HEK293 (cell line): ENCODE measurements at regions not wholly inside any gene's neighbourhood (a gene's known extent, or its start where the extent isn't known, plus 50 kb on each side); places are given as distances from the start of the nearest gene placed in this dataset.

Source experiments
- CTCF ChIA-PET: fragments of 350-600 bp; formaldehyde crosslinking; extraction: SDS; loops from one replicate; lab custom pipeline; 2021; ENCODE audit warnings: antibody characterized with exemption; lab: Yijun Ruan, JAX
- POLR2A ChIA-PET: fragments of 300-600 bp; formaldehyde crosslinking; extraction: SDS; loops from one replicate; lab custom pipeline; 2020; ENCODE audit warnings: antibody characterized with exemption, inconsistent platforms; lab: Yijun Ruan, JAX
- H3K27ac ChIP-seq: fragments of 200-500 bp; sonication (Bioruptor generic); 2 replicates; pipeline ENCODE4 v1.5.1; 2014; ENCODE audit warnings: low read depth, low read length, control low read depth, inconsistent platforms; ENCODE audit errors: extremely low read depth
- H3K36me3 ChIP-seq, 2 experiments: fragments of 200-500 bp in 1 of 2; sonication (Bioruptor generic) in 1 of 2; 1 replicate in 1 of 2; 2 replicates in 1 of 2; pipeline ENCODE4 v1.5.1; 2014 to 2017; ENCODE audit warnings: inconsistent platforms in 2 of 2, low read length in 2 of 2; ENCODE audit not compliant: control insufficient read depth in 2 of 2, insufficient read depth in 1 of 2
- H3K4me1 ChIP-seq: fragments of 200-500 bp; sonication (Bioruptor generic); 2 replicates; pipeline ENCODE4 v1.5.1; 2014; ENCODE audit warnings: mild to moderate bottlenecking, low read length, inconsistent platforms; ENCODE audit not compliant: control insufficient read depth, insufficient read depth
- H3K4me3 ChIP-seq: 2 replicates; pipeline ENCODE4 v1.5.1; 2011; ENCODE audit warnings: low read depth, mild to moderate bottlenecking, control low read depth, low read length, moderate library complexity
- H3K9me3 ChIP-seq: fragments of 200-500 bp; sonication (Bioruptor generic); 2 replicates; pipeline ENCODE4 v1.5.1; 2014; ENCODE audit warnings: low read depth, low read length, inconsistent platforms; ENCODE audit not compliant: control insufficient read depth, insufficient read depth
- GLIS1 ChIP-seq: fragments of 450-650 bp; formaldehyde crosslinking; IDR thresholded peaks from 2 replicates; pipeline ENCODE4 v1.5.1; 2016; ENCODE audit warnings: missing biosample characterization, missing genetic modification characterization
- KLF16 ChIP-seq: fragments of 450-650 bp; formaldehyde crosslinking; IDR thresholded peaks from 2 replicates; pipeline ENCODE4 v1.5.1; 2017; ENCODE audit warnings: missing biosample characterization, missing genetic modification characterization
- MYNN ChIP-seq: fragments of 450-650 bp; formaldehyde crosslinking; IDR thresholded peaks from 2 replicates; pipeline ENCODE4 v1.5.1; 2016; ENCODE audit warnings: missing biosample characterization, missing genetic modification characterization, borderline replicate concordance
- TRIM28 ChIP-seq: IDR thresholded peaks from 2 replicates; pipeline ENCODE4 v1.6.1; 2011; ENCODE audit warnings: low read length, control low read depth, borderline replicate concordance
- ZFP41 ChIP-seq: fragments of 450-650 bp; formaldehyde crosslinking; IDR thresholded peaks from 2 replicates; pipeline ENCODE4 v1.5.1; 2016; ENCODE audit warnings: missing biosample characterization, missing genetic modification characterization, borderline replicate concordance
- ZNF24 ChIP-seq: fragments of 450-650 bp; formaldehyde crosslinking; IDR thresholded peaks from 2 replicates; pipeline ENCODE4 v1.5.1; 2016; ENCODE audit warnings: missing biosample characterization, missing genetic modification characterization
- ZNF274 ChIP-seq, 2 experiments: fragments of 200-500 bp in 1 of 2; fragments of 450-650 bp in 1 of 2; sonication (Bioruptor generic) in 1 of 2; formaldehyde crosslinking in 1 of 2; IDR thresholded peaks; 2 replicates each; pipeline versions ENCODE4 v1.5.1 to v1.6.1; 2014 to 2016; ENCODE audit warnings: borderline replicate concordance in 1 of 2, inconsistent platforms in 1 of 2, low read length in 1 of 2, missing biosample characterization in 1 of 2, missing genetic modification characterization in 1 of 2
- ZNF292 ChIP-seq: fragments of 450-650 bp; formaldehyde crosslinking; IDR thresholded peaks from 2 replicates; pipeline ENCODE4 v1.5.1; 2016; ENCODE audit warnings: low read depth, missing biosample characterization, missing genetic modification characterization, borderline replicate concordance
- ZNF324 ChIP-seq: fragments of 450-650 bp; formaldehyde crosslinking; IDR thresholded peaks from 2 replicates; pipeline ENCODE4 v1.5.1; 2016; ENCODE audit warnings: missing biosample characterization, missing genetic modification characterization
- ZNF366 ChIP-seq: fragments of 450-650 bp; formaldehyde crosslinking; conservative IDR thresholded peaks from 2 replicates; pipeline ENCODE4 v1.5.1; 2016; ENCODE audit warnings: missing biosample characterization, missing genetic modification characterization
- ZNF394 ChIP-seq: fragments of 450-650 bp; formaldehyde crosslinking; IDR thresholded peaks from 2 replicates; pipeline ENCODE4 v1.5.1; 2016; ENCODE audit warnings: missing biosample characterization, missing genetic modification characterization, mild to moderate bottlenecking, moderate library complexity, borderline replicate concordance
- ZNF48 ChIP-seq: fragments of 450-650 bp; formaldehyde crosslinking; IDR thresholded peaks from 2 replicates; pipeline ENCODE4 v1.5.1; 2016; ENCODE audit warnings: missing biosample characterization, missing genetic modification characterization
- ZNF571 ChIP-seq: fragments of 450-650 bp; formaldehyde crosslinking; IDR thresholded peaks from 2 replicates; pipeline ENCODE4 v1.5.0; 2017; ENCODE audit warnings: missing biosample characterization, missing genetic modification characterization
- ZNF610 ChIP-seq: fragments of 450-650 bp; formaldehyde crosslinking; IDR thresholded peaks from 2 replicates; pipeline ENCODE4 v1.5.1; 2016; ENCODE audit warnings: missing biosample characterization, missing genetic modification characterization, borderline replicate concordance
- ZNF76 ChIP-seq: fragments of 450-650 bp; formaldehyde crosslinking; IDR thresholded peaks from 2 replicates; pipeline ENCODE4; 2016; ENCODE audit warnings: low read depth, missing biosample characterization, missing genetic modification characterization, borderline replicate concordance
- ZSCAN16 ChIP-seq: fragments of 450-650 bp; formaldehyde crosslinking; IDR thresholded peaks from 2 replicates; pipeline ENCODE4 v1.5.1; 2016; ENCODE audit warnings: missing biosample characterization, missing genetic modification characterization
- TF ChIP-seq, protein P1 (sequence below): fragments of 450-650 bp; formaldehyde crosslinking; IDR thresholded peaks from 2 replicates; pipeline ENCODE4 v1.5.1; 2016; ENCODE audit warnings: missing biosample characterization, missing genetic modification characterization
- TF ChIP-seq, protein P2 (sequence below): fragments of 450-650 bp; formaldehyde crosslinking; IDR thresholded peaks from 2 replicates; pipeline ENCODE4 v1.5.1; 2016; ENCODE audit warnings: missing biosample characterization, missing genetic modification characterization
- TF ChIP-seq, protein P3 (sequence below): fragments of 450-650 bp; formaldehyde crosslinking; IDR thresholded peaks from 2 replicates; pipeline ENCODE4 v1.5.1; 2016; ENCODE audit warnings: missing biosample characterization, missing genetic modification characterization
- TF ChIP-seq, protein P4 (sequence below): fragments of 450-650 bp; formaldehyde crosslinking; IDR thresholded peaks from 2 replicates; pipeline ENCODE4 v1.5.1; 2016; ENCODE audit warnings: missing biosample characterization, missing genetic modification characterization

DNA sequence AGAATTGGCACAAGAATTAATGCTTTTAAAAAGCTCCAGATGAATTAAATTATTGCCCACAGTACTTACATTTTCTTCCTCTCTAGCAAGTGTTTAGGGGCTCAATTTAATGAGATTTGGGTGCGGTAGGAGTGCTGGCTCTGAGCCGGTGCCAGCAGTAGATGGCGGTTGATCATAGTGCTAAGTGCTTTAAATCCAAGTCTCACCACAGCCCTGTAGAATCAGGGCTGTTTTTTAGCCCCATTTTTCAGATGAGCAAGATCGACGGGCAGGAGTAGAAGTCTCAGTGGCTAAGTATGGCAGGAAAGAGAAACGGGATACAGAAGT, 136.9 kb upstream of the SALL4 start:
- Histone ChIP-seq H3K4me1 (peaks cover 4% of the 10 kb centered on the region; the same call in 1 of the 2 replicates), H3K36me3 (no peaks in the 10 kb centered on the region), H3K9me3 (no peaks in the 10 kb centered on the region), H3K27ac (no peak overlapping the region), H3K4me3 (no peak overlapping the region)
- ChIA-PET POLR2A (no interaction called here), CTCF (no interaction called here)
- TF ChIP-seq ZNF610 (tag by site-specific recombination): no peak
- no peak; the same call in 1 of the 2 replicates for TF ChIP-seq KLF16 (tag by site-specific recombination)
- no peak for TF ChIP-seq ZNF394 (tag by site-specific recombination)
- no peak for TF ChIP-seq ZNF48 (tag by site-specific recombination)
- TF ChIP-seq, protein P1, sequence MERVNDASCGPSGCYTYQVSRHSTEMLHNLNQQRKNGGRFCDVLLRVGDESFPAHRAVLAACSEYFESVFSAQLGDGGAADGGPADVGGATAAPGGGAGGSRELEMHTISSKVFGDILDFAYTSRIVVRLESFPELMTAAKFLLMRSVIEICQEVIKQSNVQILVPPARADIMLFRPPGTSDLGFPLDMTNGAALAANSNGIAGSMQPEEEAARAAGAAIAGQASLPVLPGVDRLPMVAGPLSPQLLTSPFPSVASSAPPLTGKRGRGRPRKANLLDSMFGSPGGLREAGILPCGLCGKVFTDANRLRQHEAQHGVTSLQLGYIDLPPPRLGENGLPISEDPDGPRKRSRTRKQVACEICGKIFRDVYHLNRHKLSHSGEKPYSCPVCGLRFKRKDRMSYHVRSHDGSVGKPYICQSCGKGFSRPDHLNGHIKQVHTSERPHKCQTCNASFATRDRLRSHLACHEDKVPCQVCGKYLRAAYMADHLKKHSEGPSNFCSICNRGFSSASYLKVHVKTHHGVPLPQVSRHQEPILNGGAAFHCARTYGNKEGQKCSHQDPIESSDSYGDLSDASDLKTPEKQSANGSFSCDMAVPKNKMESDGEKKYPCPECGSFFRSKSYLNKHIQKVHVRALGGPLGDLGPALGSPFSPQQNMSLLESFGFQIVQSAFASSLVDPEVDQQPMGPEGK (tag by site-specific recombination): no peak
- TF ChIP-seq ZNF366 (tag by site-specific recombination): no peak
- TF ChIP-seq ZNF292 (tag by site-specific recombination): no peak
- no peak for TF ChIP-seq ZNF571
- no peak for TF ChIP-seq ZFP41 (tag by site-specific recombination)
- no peak for TF ChIP-seq ZSCAN16
- TF ChIP-seq GLIS1 (tag by site-specific recombination): no peak
- no peak for TF ChIP-seq ZNF76 (tag by site-specific recombination)
- TF ChIP-seq, protein P2, sequence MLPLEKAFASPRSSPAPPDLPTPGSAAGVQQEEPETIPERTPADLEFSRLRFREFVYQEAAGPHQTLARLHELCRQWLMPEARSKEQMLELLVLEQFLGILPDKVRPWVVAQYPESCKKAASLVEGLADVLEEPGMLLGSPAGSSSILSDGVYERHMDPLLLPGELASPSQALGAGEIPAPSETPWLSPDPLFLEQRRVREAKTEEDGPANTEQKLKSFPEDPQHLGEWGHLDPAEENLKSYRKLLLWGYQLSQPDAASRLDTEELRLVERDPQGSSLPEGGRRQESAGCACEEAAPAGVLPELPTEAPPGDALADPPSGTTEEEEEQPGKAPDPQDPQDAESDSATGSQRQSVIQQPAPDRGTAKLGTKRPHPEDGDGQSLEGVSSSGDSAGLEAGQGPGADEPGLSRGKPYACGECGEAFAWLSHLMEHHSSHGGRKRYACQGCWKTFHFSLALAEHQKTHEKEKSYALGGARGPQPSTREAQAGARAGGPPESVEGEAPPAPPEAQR (tag by site-specific recombination): no peak
- no peak for TF ChIP-seq ZNF324 (tag by site-specific recombination)
- TF ChIP-seq ZNF24 (tag by site-specific recombination): no peak
- TF ChIP-seq, protein P3, sequence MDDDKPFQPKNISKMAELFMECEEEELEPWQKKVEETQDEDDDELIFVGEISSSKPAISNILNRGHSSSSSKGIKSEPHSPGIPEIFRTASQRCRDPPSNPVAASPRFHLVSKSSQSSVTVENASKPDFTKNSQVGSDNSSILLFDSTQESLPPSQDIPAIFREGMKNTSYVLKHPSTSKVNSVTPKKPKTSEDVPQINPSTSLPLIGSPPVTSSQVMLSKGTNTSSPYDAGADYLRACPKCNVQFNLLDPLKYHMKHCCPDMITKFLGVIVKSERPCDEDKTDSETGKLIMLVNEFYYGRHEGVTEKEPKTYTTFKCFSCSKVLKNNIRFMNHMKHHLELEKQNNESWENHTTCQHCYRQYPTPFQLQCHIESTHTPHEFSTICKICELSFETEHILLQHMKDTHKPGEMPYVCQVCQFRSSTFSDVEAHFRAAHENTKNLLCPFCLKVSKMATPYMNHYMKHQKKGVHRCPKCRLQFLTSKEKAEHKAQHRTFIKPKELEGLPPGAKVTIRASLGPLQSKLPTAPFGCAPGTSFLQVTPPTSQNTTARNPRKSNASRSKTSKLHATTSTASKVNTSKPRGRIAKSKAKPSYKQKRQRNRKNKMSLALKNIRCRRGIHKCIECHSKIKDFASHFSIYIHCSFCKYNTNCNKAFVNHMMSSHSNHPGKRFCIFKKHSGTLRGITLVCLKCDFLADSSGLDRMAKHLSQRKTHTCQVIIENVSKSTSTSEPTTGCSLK: no peak
- TF ChIP-seq, protein P4, sequence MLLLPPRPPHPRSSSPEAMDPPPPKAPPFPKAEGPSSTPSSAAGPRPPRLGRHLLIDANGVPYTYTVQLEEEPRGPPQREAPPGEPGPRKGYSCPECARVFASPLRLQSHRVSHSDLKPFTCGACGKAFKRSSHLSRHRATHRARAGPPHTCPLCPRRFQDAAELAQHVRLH: no peak
- no peak for TF ChIP-seq MYNN (tag by site-specific recombination)
- TF ChIP-seq TRIM28: no peak
- no peak for TF ChIP-seq ZNF274 (IDR thresholded peaks at IDR 0.05; ENCODE audit: low read length)
- no peak for TF ChIP-seq ZNF274 (tag by site-specific recombination; IDR thresholded peaks at IDR 0.05; ENCODE audit: borderline replicate concordance)
